HepG2 (cell line): ENCODE measurements at regions not wholly inside any gene's neighbourhood (a gene's known extent, or its start where the extent isn't known, plus 50 kb on each side); places are given as distances from the start of the nearest gene placed in this dataset.

Source experiments
- ESRRA ChIP-seq: sonication (generic); formaldehyde crosslinking; IDR thresholded peaks from 2 replicates; pipeline ENCODE4 v1.5.1; 2020; ENCODE audit warnings: mild to moderate bottlenecking, low read depth, missing genetic modification reagents
- KAT7 ChIP-seq: IDR thresholded peaks from 2 replicates; pipeline ENCODE4 v1.6.1; 2018; ENCODE audit warnings: borderline replicate concordance, missing compliant biosample characterization
- KIAA2018 ChIP-seq: sonication (generic); formaldehyde crosslinking; IDR thresholded peaks from 2 replicates; pipeline ENCODE4 v1.5.0; 2020; ENCODE audit warnings: mild to moderate bottlenecking, missing genetic modification reagents, borderline replicate concordance
- MXI1 ChIP-seq: IDR thresholded peaks from 3 replicates; pipeline ENCODE4 v1.6.1; 2012; ENCODE audit warnings: low read depth, low read length, inconsistent platforms, borderline replicate concordance
- POLR2A ChIP-seq, 2 experiments: IDR thresholded peaks; 2 replicates each; pipeline ENCODE4 v1.6.1; 2011; ENCODE audit warnings: low read depth in 2 of 2, low read length in 2 of 2, mild to moderate bottlenecking in 1 of 2, moderate library complexity in 1 of 2; ENCODE audit not compliant: insufficient read depth in 1 of 2
- SMAD3 ChIP-seq: sonication (generic); formaldehyde crosslinking; IDR thresholded peaks from 2 replicates; pipeline ENCODE4 v1.4.0; 2020; ENCODE audit warnings: missing genetic modification reagents
- SP1 ChIP-seq, 2 experiments: fragments of 450-650 bp in 1 of 2; sonication (generic) in 1 of 2; formaldehyde crosslinking in 1 of 2; IDR thresholded peaks; 2 replicates each; pipeline versions ENCODE4 v1.4.0 to v1.6.1; 2016 to 2020; ENCODE audit warnings: missing genetic modification reagents in 1 of 2
- USF2 ChIP-seq, 2 experiments: sonication (generic) in 1 of 2; formaldehyde crosslinking in 1 of 2; IDR thresholded peaks; 2 replicates each; pipeline versions ENCODE4 v1.5.1 to v1.6.1; 2011 to 2020; ENCODE audit warnings: borderline replicate concordance in 1 of 2, low read depth in 1 of 2, low read length in 1 of 2, mild to moderate bottlenecking in 1 of 2, missing genetic modification reagents in 1 of 2, moderate library complexity in 1 of 2
- XRCC5 ChIP-seq: fragments of 200-400 bp; formaldehyde crosslinking; optimal IDR thresholded peaks from 2 replicates; pipeline ENCODE3; 2017; ENCODE audit warnings: mild to moderate bottlenecking, low read length

GRCh38 chr11:19597876-19598275 lies 114.8 kb upstream of the NAV2 start:
- TF ChIP-seq SP1 (IDR thresholded peaks at IDR 0.05), result no peak
- TF ChIP-seq SP1 (CRISPR knock-in tag; IDR thresholded peaks at IDR 0.05), result no peak
- no peak for TF ChIP-seq KAT7 (CRISPR knock-in tag)
- TF ChIP-seq USF2 (IDR thresholded peaks at IDR 0.05; ENCODE audit: low read depth, low read length), result no peak
- no peak for TF ChIP-seq USF2 (CRISPR knock-in tag; IDR thresholded peaks at IDR 0.05; ENCODE audit: borderline replicate concordance)
- TF ChIP-seq KIAA2018, result no peak
- TF ChIP-seq SMAD3 (CRISPR knock-in tag), result no peak
- no peak for TF ChIP-seq POLR2A (IDR thresholded peaks at IDR 0.05; ENCODE audit: insufficient read depth in 1 of 2, low read depth in 2 of 2, low read length in 2 of 2)
- TF ChIP-seq MXI1, result no peak
- TF ChIP-seq XRCC5, result no peak
- no peak for TF ChIP-seq ESRRA (CRISPR knock-in tag)
